ENCODE measurements at regions not wholly inside any gene's neighbourhood (a gene's known extent, or its start where the extent isn't known, plus 50 kb on each side); places are given as distances from the start of the nearest gene placed in this dataset.

GRCh38 chr5:60232036-60232795, 338.7 kb upstream of the PDE4D start:
- no peak for DNase-seq

GRCh38 chr5:60230456-60230855, 336.9 kb upstream of the PDE4D start:
- DNase-seq: no peak

DNA sequence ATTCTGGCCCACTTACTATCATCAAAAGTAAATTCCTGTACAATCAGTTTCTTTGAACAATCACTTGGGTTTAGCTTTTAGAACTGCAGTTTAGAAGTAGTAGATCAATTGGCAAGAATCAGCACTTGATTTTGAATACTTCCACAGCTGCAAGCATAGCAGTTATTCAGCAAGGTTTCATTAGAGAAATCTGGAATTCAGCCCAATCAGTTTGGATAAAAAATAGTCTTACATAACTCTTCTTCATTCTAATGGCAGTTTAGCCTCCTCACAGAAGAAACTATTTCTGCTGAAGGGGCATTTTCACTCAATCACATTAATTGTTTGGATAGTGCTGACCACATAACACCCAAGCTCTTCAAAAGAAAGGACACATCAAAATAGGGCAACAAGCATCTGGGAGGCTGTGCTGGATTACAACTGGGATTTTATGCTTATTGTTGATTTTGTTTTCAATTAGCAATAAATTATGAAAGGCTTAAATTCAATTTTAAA, 336.2 kb upstream of the PDE4D start:
- DNase-seq: no peak

DNA sequence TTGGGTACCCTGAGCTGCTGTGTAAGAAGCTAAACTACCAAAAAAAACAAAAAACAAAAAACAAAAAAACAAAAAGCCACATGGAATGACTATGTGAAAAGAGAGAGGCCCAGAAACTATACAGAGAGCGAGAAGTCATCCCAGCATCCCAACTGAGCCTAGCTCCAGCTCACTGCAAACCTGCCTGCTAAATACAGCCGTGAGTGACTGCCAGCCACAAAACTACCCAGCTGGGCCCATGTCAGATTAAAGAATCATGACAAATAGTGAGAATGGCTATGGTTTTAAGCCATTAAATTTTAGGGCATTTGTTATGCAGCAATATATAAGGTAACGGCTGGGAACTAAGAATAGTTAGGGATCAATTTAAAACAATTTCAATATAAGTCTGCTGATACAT, 335.1 kb upstream of the PDE4D start:
- DNase-seq: no peak

GRCh38 chr5:60226128-60226527, 332.6 kb upstream of the PDE4D start:
- DNase-seq: no peak

GRCh38 chr5:60223342-60223741, 329.8 kb upstream of the PDE4D start:
- DNase-seq: no peak

DNA sequence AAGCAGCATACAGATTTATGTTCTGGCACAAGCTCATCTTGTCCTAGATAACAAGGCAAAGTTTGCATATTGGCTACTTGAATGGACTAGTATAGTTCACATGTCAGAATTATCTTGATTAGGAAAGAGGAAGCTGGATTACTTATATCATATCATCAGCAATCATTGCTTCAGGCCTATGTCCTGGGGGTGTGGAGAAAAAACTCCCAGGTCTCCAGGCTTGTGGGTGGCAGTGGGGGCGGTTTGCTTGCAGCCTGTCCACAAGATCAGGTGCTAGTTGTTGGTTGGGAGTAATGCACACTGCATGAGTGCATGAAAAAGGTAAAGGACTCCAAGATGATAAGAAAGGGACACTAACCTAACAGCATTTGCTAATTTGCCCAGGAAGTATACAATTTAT, 326.4 kb upstream of the PDE4D start:
- no peak for DNase-seq

- DNase-seq: no peak
Measured at GRCh38 chr5:60210810-60211209, 317.3 kb upstream of the PDE4D start.

DNA sequence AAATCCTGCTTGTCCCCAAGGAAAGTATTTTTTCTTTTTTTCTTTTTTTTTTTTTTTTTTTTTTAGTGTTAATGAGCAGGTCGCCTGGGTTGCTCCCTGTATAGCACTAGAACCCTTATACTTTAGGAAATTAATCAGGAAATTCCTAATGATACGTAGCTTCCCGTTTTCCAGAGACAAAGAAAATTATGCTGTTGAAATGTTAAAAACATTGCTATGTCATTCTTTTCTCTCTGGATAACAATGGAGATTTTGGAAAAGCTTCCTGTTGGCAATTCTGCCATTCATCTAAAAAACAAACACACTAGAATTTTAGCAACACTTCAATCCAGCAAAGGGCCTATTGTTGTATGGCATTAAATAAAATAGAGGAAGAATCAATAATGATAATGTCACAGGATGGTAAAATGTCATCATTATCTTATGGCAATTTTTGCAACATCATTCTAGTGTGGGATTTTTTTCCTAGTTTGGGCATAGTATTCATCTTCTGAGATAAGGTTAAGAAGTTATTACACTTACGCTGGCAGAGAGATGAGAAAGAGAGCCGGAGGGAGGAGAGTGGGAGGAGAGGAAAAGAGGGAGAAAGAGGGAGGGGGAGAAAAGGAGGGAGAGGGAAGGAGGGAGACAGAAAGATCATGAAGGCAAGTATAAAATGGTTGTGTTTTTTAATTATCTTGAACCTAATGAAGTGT, 315.8 kb upstream of the PDE4D start:
- no peak for DNase-seq

DNA sequence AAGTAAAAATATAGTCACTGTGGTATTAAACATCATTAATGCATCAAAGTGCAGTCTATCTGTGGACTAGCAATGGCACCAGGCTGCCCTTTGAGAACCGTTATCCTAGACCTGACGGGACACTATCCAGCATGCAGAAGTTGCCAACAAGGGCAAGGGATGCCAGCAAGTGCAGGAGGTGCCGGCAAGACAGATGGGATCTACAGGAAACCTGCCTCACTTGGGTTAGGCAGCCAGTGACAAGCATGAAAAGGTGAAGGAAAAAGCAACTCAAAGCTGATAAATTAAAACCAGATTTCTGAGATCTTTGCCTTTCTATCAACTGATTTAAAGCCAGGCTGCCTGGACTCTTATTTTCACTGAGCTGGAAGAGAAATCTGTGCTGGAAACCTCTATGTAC, 315.2 kb upstream of the PDE4D start:
- DNase-seq: no peak

GRCh38 chr5:60207040-60207439, 313.5 kb upstream of the PDE4D start:
- DNase-seq: no peak

DNA sequence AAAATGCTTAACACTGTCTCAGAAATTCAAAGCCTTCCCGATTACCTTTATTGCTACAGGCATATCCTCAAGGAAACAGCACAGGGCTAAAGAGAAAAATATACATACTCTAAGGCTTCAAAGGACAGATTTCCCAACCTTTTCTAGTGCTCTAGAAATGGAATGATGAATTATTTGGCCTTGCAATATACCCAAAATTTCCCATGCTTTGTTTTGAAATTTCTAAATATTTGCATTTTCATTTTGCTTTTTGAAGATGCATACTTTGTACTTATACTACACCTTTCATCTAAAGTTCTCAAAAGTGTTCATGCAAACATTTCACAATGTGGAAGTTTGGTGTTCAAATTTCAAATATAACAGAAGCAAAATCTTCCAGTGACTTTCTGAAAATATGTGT, 312.7 kb upstream of the PDE4D start:
- DNase-seq: no peak

- DNase-seq: no peak
Measured at GRCh38 chr5:60205071-60205470, 311.5 kb upstream of the PDE4D start.

DNA sequence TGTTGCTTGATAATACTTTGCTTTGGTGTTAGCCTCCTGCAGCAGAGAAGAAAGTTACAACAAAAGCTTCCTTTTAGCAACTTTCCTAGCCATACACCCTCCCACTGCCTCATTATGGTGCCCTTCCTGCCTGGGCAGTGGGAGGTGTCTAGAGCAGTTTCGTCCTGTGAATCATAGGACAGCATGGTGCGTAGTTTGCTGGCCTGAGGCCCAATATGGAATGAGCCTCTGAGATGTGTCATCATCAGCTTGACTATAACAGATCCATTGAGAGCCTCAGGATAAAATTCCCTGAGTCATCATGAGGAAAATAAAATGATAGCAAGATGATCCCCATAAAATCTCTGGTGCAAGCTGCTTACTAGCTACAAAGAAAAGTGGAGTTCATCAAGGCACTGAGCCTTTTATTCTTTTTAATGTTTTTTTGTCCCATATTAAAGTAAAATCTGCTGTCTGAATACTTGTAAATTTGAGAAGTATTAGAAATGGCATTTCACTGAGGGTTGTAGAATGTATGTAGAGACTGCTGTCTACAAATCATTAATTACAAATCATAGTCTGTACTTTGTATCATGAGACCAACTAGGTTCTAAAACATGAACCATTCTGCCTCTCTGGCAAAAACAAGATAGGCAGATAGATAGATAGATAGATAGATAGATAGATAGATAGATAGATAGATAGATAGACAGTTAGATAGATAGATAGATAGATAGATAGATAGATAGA, 303.0 kb upstream of the PDE4D start:
- no peak for DNase-seq

DNA sequence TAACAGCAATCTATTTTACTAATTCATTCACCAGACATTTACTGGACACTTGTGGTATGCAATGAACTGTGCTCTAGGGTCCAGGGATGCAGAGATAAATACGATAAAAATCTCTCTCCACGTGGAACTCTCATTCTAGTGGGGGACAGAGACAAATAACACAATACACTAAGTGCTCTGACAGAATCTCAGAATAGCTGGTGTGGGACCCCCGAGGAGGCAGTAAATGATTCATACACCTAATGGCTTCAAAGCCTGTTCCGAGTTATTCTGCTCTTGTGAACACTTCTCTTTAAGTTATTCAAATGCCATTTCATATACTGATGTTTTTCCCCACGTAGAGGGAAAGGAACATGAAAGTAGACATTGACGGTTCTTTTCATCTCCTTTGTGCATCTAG, 302.0 kb upstream of the PDE4D start:
- DNase-seq: no peak

- no peak for DNase-seq
Measured at GRCh38 chr5:60195083-60195482, 301.6 kb upstream of the PDE4D start.

DNA sequence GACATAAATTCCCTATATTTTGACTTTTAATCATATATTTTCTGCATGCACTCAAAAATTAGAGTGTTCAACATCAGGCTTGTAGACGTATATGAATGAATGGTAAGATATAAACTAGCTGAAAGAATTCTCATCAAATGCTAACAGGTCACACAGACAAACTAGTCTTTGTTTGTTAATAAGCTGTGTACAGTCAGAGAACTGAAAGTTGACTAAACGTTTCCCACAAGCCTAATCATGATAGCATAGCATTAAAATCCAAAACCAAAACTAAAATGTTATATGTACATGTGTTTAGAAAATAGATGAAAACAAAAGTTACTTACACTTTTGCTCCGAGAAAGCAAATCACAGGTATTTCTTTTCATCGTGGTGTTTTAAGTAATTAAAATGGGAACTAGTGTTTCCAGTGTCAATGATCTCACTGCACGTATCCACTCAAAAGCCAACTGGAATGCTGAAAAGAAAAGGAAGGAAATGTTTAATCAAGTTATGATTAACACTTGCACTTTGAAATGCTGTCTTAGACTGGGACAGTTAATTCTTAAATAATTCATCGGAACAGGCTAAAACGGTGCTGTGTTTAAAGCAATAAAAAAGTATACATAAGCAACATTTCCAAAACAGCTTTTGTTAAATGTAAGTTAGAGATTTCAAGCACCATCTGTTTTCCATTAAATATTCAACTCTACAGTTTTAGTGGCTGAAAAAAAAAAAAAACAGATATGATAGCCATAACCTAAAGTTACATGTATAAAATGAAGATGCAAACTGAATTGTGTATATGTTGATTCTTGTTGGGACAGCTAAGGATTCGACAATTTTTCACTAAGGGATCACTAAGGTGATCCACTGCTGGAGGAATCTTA, 291.9 kb upstream of the PDE4D start:
- DNase-seq: no peak

- DNase-seq: no peak
Measured at GRCh38 chr5:60184606-60185005, 291.1 kb upstream of the PDE4D start.

- no peak for DNase-seq
Measured at GRCh38 chr5:60183881-60184280, 290.4 kb upstream of the PDE4D start.

- DNase-seq: no peak
Measured at GRCh38 chr5:60178101-60178500, 284.6 kb upstream of the PDE4D start.

DNA sequence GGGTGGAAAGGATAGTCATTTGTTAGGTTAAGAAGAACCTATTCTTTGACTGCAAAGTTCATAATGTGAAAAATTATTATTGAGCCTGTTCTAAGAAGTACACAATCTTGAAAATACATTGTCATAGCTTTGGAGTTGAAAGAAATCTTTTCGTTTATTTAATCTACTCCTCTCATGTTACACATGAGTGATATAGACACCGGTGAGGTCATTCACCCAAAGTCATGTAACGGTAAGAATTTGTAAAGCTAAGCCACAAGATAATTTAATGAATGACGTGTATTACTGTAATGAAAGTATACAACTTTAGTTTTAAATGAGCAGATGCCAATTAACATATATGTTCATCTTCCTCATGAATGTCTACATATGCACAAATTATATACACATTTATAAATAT, 284.1 kb upstream of the PDE4D start:
- no peak for DNase-seq

DNA sequence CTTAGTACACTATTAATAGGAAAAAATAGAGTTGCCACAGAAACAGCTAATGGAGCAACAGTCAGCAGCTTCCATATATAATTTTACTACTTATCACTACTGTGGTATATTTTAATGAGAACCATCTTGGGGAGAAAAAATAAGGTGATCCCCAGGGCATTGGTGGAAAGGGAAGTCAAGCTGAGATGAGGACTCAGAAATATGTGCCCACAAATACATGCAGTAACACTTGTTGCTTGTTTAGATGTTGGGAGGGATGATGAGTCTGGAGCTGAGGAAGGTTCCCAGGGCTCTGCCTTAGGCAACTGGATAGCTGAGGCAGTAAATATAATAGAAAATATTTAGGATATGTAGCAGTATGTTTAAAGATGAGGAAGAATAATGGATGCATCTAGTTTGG, 280.1 kb upstream of the PDE4D start:
- DNase-seq: no peak

- DNase-seq: no peak
Measured at GRCh38 chr5:60163762-60164161, 270.2 kb upstream of the PDE4D start.

Data from stimulated activated CD4-positive, alpha-beta T cell treated with anti-CD3 and anti-CD28 coated beads, Interleukin-2, amount 100 ng/mL, for 48 hours (primary cell).